SK-N-SH treated with all-trans-retinoic acid at 6 μM for 48 hours (cell line): ENCODE measurements at regions not wholly inside any gene's neighbourhood (a gene's known extent, or its start where the extent isn't known, plus 50 kb on each side); places are given as distances from the start of the nearest gene placed in this dataset.

Experiments used
- ATAC-seq: fragments of 200-7000 bp; cut with Tn5 transposase; 3 replicates; pipeline ENCODE4 v1.9.1; 2020; ENCODE audit warnings: mild to moderate bottlenecking, moderate library complexity
- ARNTL ChIP-seq: fragments of 450-650 bp; formaldehyde crosslinking; IDR thresholded peaks from 2 replicates; pipeline ENCODE4 v1.5.0; 2020; ENCODE audit warnings: low read depth, mild to moderate bottlenecking, moderate library complexity, borderline replicate concordance
- CSDC2 ChIP-seq: fragments of 250-450 bp; sonication (Bioruptor Pico); IDR thresholded peaks from 2 replicates; pipeline ENCODE4 v1.5.0; 2020; ENCODE audit warnings: mild to moderate bottlenecking, moderate library complexity
- GLIS3 ChIP-seq: fragments of 250-450 bp; sonication (Bioruptor Pico); IDR thresholded peaks from 2 replicates; pipeline ENCODE4 v1.5.0; 2020; ENCODE audit warnings: mild to moderate bottlenecking, moderate library complexity
- OSR1 ChIP-seq: fragments of 250-450 bp; sonication (Bioruptor Pico); IDR thresholded peaks from 2 replicates; pipeline ENCODE4 v1.8.0; 2022; ENCODE audit warnings: moderate library complexity, mild to moderate bottlenecking, inconsistent platforms
- PPARA ChIP-seq: fragments of 250-450 bp; sonication (Bioruptor Pico); IDR thresholded peaks from 2 replicates; pipeline ENCODE4 v1.5.0; 2020; ENCODE audit warnings: mild to moderate bottlenecking, borderline replicate concordance
- RARB ChIP-seq: fragments of 250-450 bp; sonication (Bioruptor Pico); IDR thresholded peaks from 2 replicates; pipeline ENCODE4 v1.8.0; 2021; ENCODE audit warnings: mild to moderate bottlenecking, moderate library complexity
- SNAI2 ChIP-seq: fragments of 250-450 bp; sonication (Bioruptor Pico); IDR thresholded peaks from 2 replicates; pipeline ENCODE4 v1.5.0; 2020; ENCODE audit warnings: mild to moderate bottlenecking, moderate library complexity
- TOX ChIP-seq: fragments of 250-450 bp; sonication (Bioruptor Pico); IDR thresholded peaks from 2 replicates; pipeline ENCODE4 v1.8.0; 2021; ENCODE audit warnings: mild to moderate bottlenecking, moderate library complexity, borderline replicate concordance
- ZC3H10 ChIP-seq: fragments of 250-450 bp; sonication (Bioruptor Pico); IDR thresholded peaks from 2 replicates; pipeline ENCODE4 v1.5.1; 2021; ENCODE audit warnings: mild to moderate bottlenecking, moderate library complexity
- ZFP3 ChIP-seq: fragments of 250-450 bp; sonication (Bioruptor Pico); IDR thresholded peaks from 2 replicates; pipeline ENCODE4 v1.5.0; 2020; ENCODE audit warnings: mild to moderate bottlenecking, moderate library complexity
- ZNF565 ChIP-seq: fragments of 450-650 bp; formaldehyde crosslinking; conservative IDR thresholded peaks from 2 replicates; pipeline ENCODE4 v1.5.0; 2020; ENCODE audit warnings: low read depth, mild to moderate bottlenecking, moderate library complexity
- TF ChIP-seq, protein P1 (sequence below): fragments of 250-450 bp; sonication (Bioruptor Pico); IDR thresholded peaks from 2 replicates; pipeline ENCODE4 v1.8.0; 2020; ENCODE audit warnings: mild to moderate bottlenecking, moderate library complexity, borderline replicate concordance
- TF ChIP-seq, protein P2 (sequence below): fragments of 250-450 bp; sonication (Bioruptor Pico); IDR thresholded peaks from 2 replicates; pipeline ENCODE4 v1.8.0; 2021; ENCODE audit warnings: low read depth, mild to moderate bottlenecking, moderate library complexity, borderline replicate concordance
- TF ChIP-seq, protein P3 (sequence below): fragments of 250-450 bp; sonication (Bioruptor Pico); IDR thresholded peaks from 2 replicates; pipeline ENCODE4 v1.5.0; 2020; ENCODE audit warnings: mild to moderate bottlenecking, moderate library complexity
- TF ChIP-seq, protein P4 (sequence below): fragments of 250-450 bp; sonication (Bioruptor Pico); IDR thresholded peaks from 2 replicates; pipeline ENCODE4 v1.5.1; 2020; ENCODE audit warnings: low read depth, mild to moderate bottlenecking, moderate library complexity
- TF ChIP-seq, protein P5 (sequence below): fragments of 250-450 bp; sonication (Bioruptor Pico); IDR thresholded peaks from 2 replicates; pipeline ENCODE4 v1.5.1; 2021; ENCODE audit warnings: mild to moderate bottlenecking, moderate library complexity

DNA sequence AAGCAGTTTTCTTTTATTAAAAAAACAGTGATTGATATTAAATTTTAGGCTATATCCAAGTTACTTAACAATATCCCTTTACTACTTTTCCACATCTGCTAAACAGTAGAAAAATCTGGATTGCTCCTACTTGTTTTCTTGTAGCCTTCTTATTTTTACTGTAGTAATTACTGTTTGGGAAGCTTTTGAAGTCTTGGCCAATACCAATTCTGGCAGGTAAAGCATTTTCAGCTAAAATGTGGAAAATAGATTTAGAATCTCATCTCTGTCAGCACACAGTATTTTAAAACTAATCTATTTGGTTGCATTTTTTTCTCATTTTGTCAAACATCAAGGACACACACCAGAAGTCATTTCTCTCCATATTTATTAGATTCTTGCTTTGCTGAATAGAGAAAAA lies 1485.7 kb upstream of the PIK3C3 start (continued):
- TF ChIP-seq, protein P1, sequence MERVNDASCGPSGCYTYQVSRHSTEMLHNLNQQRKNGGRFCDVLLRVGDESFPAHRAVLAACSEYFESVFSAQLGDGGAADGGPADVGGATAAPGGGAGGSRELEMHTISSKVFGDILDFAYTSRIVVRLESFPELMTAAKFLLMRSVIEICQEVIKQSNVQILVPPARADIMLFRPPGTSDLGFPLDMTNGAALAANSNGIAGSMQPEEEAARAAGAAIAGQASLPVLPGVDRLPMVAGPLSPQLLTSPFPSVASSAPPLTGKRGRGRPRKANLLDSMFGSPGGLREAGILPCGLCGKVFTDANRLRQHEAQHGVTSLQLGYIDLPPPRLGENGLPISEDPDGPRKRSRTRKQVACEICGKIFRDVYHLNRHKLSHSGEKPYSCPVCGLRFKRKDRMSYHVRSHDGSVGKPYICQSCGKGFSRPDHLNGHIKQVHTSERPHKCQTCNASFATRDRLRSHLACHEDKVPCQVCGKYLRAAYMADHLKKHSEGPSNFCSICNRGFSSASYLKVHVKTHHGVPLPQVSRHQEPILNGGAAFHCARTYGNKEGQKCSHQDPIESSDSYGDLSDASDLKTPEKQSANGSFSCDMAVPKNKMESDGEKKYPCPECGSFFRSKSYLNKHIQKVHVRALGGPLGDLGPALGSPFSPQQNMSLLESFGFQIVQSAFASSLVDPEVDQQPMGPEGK (CRISPR knock-in tag), result no peak
- TF ChIP-seq, protein P2, sequence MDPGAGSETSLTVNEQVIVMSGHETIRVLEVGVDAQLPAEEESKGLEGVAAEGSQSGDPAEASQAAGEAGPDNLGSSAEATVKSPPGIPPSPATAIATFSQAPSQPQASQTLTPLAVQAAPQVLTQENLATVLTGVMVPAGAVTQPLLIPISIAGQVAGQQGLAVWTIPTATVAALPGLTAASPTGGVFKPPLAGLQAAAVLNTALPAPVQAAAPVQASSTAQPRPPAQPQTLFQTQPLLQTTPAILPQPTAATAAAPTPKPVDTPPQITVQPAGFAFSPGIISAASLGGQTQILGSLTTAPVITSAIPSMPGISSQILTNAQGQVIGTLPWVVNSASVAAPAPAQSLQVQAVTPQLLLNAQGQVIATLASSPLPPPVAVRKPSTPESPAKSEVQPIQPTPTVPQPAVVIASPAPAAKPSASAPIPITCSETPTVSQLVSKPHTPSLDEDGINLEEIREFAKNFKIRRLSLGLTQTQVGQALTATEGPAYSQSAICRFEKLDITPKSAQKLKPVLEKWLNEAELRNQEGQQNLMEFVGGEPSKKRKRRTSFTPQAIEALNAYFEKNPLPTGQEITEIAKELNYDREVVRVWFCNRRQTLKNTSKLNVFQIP, result no peak
- TF ChIP-seq, all 23 proteins: peak for 0

DNA sequence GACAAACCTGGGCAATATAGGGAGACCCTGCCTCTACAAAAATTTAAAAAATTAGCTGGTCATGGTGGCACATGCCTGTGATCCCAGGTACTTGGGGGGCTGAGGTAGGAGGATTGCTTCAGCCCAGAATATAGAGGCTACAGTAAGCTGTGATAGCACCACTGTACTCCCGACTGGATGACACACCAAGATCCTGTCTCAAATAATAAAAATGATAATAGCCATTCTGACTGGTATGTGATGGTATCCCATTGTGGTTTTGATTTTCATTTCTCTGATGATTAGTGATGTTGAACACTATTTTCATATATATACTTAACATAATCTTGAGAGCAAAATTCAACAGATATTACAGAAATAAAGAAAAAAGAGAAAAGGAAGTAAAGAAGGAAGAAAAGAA lies 1491.0 kb upstream of the PIK3C3 start:
- ATAC-seq, result peak; percentile 71
- TF ChIP-seq SNAI2, result no peak
- TF ChIP-seq, all 23 proteins: peak for 0

DNA sequence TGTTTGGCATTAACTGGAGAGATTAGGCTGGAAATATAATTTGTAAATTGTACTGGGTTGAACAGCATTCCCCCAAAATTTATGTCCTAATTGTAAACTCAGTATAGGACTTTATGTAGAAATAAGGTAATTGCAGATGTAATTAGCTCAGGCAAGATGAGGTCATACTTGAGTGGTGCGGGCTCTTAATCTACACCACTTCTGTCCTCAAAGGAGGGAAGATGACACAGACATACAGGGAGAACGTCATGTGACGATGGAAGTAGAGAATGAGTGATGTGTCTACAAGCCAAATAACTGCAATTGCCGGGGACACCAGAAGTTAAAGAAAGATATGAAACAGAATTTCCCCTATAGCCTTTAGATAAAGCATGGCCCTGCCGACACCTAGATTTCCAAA lies 1501.1 kb upstream of the PIK3C3 start:
- ATAC-seq, result no peak
- no peak for TF ChIP-seq ARNTL (CRISPR knock-in tag)
- no peak for TF ChIP-seq GLIS3 (CRISPR knock-in tag)
- TF ChIP-seq, all 23 proteins: peak for 0

DNA sequence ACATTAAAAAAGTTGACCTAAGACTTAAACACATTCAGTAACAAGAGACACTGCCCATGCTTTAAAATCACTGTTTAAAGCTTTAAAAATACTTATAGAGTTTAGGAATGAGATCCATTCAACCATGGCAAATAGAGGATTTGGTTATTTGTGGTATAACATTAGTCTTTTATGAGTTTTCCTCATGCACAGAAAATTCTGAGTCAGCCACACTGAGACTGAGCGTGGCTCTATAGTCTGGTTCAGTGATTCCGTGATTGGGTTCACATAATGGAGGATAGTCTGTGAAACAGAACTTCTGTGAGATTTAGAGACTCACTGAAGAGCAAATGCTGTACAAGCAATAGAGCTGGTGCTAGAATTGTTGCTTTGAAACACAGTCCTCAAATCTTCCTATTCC lies 1502.4 kb upstream of the PIK3C3 start:
- TF ChIP-seq, protein P3, sequence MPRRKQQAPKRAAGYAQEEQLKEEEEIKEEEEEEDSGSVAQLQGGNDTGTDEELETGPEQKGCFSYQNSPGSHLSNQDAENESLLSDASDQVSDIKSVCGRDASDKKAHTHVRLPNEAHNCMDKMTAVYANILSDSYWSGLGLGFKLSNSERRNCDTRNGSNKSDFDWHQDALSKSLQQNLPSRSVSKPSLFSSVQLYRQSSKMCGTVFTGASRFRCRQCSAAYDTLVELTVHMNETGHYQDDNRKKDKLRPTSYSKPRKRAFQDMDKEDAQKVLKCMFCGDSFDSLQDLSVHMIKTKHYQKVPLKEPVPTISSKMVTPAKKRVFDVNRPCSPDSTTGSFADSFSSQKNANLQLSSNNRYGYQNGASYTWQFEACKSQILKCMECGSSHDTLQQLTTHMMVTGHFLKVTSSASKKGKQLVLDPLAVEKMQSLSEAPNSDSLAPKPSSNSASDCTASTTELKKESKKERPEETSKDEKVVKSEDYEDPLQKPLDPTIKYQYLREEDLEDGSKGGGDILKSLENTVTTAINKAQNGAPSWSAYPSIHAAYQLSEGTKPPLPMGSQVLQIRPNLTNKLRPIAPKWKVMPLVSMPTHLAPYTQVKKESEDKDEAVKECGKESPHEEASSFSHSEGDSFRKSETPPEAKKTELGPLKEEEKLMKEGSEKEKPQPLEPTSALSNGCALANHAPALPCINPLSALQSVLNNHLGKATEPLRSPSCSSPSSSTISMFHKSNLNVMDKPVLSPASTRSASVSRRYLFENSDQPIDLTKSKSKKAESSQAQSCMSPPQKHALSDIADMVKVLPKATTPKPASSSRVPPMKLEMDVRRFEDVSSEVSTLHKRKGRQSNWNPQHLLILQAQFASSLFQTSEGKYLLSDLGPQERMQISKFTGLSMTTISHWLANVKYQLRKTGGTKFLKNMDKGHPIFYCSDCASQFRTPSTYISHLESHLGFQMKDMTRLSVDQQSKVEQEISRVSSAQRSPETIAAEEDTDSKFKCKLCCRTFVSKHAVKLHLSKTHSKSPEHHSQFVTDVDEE, result no peak
- TF ChIP-seq ZFP3 (CRISPR knock-in tag) (no peak), RARB (no peak), ZC3H10 (no peak), CSDC2 (CRISPR knock-in tag) (no peak), GLIS3 (CRISPR knock-in tag) (no peak), TOX (CRISPR knock-in tag) (no peak), ARNTL (CRISPR knock-in tag) (no peak), ZNF565 (CRISPR knock-in tag) (no peak), OSR1 (CRISPR knock-in tag) (no peak), PPARA (no peak)
- TF ChIP-seq, protein P4, sequence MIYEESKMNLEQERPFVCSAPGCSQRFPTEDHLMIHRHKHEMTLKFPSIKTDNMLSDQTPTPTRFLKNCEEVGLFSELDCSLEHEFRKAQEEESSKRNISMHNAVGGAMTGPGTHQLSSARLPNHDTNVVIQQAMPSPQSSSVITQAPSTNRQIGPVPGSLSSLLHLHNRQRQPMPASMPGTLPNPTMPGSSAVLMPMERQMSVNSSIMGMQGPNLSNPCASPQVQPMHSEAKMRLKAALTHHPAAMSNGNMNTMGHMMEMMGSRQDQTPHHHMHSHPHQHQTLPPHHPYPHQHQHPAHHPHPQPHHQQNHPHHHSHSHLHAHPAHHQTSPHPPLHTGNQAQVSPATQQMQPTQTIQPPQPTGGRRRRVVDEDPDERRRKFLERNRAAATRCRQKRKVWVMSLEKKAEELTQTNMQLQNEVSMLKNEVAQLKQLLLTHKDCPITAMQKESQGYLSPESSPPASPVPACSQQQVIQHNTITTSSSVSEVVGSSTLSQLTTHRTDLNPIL (CRISPR knock-in tag), result no peak
- TF ChIP-seq, protein P1 (CRISPR knock-in tag), result no peak
- TF ChIP-seq, protein P5, sequence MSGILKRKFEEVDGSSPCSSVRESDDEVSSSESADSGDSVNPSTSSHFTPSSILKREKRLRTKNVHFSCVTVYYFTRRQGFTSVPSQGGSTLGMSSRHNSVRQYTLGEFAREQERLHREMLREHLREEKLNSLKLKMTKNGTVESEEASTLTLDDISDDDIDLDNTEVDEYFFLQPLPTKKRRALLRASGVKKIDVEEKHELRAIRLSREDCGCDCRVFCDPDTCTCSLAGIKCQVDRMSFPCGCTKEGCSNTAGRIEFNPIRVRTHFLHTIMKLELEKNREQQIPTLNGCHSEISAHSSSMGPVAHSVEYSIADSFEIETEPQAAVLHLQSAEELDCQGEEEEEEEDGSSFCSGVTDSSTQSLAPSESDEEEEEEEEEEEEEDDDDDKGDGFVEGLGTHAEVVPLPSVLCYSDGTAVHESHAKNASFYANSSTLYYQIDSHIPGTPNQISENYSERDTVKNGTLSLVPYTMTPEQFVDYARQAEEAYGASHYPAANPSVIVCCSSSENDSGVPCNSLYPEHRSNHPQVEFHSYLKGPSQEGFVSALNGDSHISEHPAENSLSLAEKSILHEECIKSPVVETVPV (CRISPR knock-in tag), result no peak
- ATAC-seq, result no peak
